Neural cell (in vitro differentiated cells): ENCODE measurements at regions not wholly inside any gene's neighbourhood (a gene's known extent, or its start where the extent isn't known, plus 50 kb on each side); places are given as distances from the start of the nearest gene placed in this dataset.

ENCODE experiments used
- H2AFZ ChIP-seq: fragments of 200-600, 300-800 bp; sonication (generic), shearing (Covaris generic); 2 replicates; pipeline ENCODE4 v1.6.0; 2014; ENCODE audit warnings: low read depth, mild to moderate bottlenecking, antibody characterized with exemption, low read length, moderate library complexity
- H3F3A ChIP-seq: fragments of 200-600 bp; shearing (Covaris generic); 2 replicates; pipeline ENCODE4 v1.6.1; 2016; ENCODE audit warnings: mild to moderate bottlenecking, moderate library complexity, mixed read lengths, antibody characterized with exemption, low read length; ENCODE audit not compliant: insufficient read depth, poor library complexity, severe bottlenecking
- H3K27ac ChIP-seq: fragments of 200-600, 300-800 bp; sonication (generic), shearing (Covaris generic); 2 replicates; pipeline ENCODE4 v1.5.1; 2014; ENCODE audit warnings: mild to moderate bottlenecking, low read length, moderate library complexity
- H3K27me3 ChIP-seq: fragments of 300-800, 200-600 bp; sonication (generic), shearing (Covaris generic); 2 replicates; pipeline ENCODE4 v1.6.0; 2014; ENCODE audit warnings: mild to moderate bottlenecking, low read depth, low read length, moderate library complexity; ENCODE audit not compliant: insufficient read depth
- H3K36me3 ChIP-seq: fragments of 300-800, 200-600 bp; sonication (generic), shearing (Covaris generic); 2 replicates; pipeline ENCODE4 v1.5.1; 2014; ENCODE audit warnings: mild to moderate bottlenecking, antibody characterized with exemption, low read length, moderate library complexity; ENCODE audit not compliant: insufficient read depth
- H3K4me2 ChIP-seq: fragments of 300-800, 200-600 bp; sonication (generic), shearing (Covaris generic); 2 replicates; pipeline ENCODE4 v1.6.0; 2014; ENCODE audit warnings: mild to moderate bottlenecking, low read length
- H3K4me3 ChIP-seq: fragments of 300-800, 200-600 bp; sonication (generic), shearing (Covaris generic); 2 replicates; pipeline ENCODE4 v1.5.1; 2014; ENCODE audit warnings: mild to moderate bottlenecking, low read length, moderate library complexity
- H3K79me2 ChIP-seq: fragments of 200-600 bp; shearing (Covaris generic); replicated peaks from 2 replicates; pipeline ENCODE4 v1.6.0; 2014; ENCODE audit warnings: mild to moderate bottlenecking, low read length, moderate library complexity; ENCODE audit not compliant: insufficient read depth
- H3K9ac ChIP-seq: fragments of 300-800, 200-600 bp; sonication (generic), shearing (Covaris generic); 2 replicates; pipeline ENCODE4 v1.6.1; 2016; ENCODE audit warnings: mild to moderate bottlenecking, low read length, mixed read lengths
- H3K9me2 ChIP-seq: fragments of 200-600 bp; shearing (Covaris generic); 2 replicates; pipeline ENCODE4 v1.6.1; 2016; ENCODE audit warnings: mild to moderate bottlenecking, low read length, mixed read lengths; ENCODE audit not compliant: insufficient read depth
- H3K9me3 ChIP-seq: fragments of 200-600, 300-800 bp; sonication (generic), shearing (Covaris generic); 2 replicates; pipeline ENCODE4 v1.6.1; 2016; ENCODE audit warnings: mild to moderate bottlenecking, mixed run types, low read length, moderate library complexity, mixed read lengths
- H4K20me1 ChIP-seq: fragments of 200-600 bp; shearing (Covaris generic); 2 replicates; pipeline ENCODE4 v1.6.1; 2016; ENCODE audit warnings: mild to moderate bottlenecking, mixed run types; ENCODE audit not compliant: insufficient read depth
- EP300 ChIP-seq: fragments of 450-650 bp; conservative IDR thresholded peaks from 2 replicates; pipeline ENCODE4 v1.6.1; 2014; ENCODE audit warnings: antibody characterized with exemption, mild to moderate bottlenecking, moderate library complexity; ENCODE audit not compliant: poor library complexity, severe bottlenecking
- EZH2 ChIP-seq: fragments of 200-600, 300-800 bp; shearing (Covaris generic), sonication (generic); IDR thresholded peaks from 2 replicates; pipeline ENCODE4 v1.6.1; 2014; ENCODE audit warnings: antibody characterized with exemption, low read length, borderline replicate concordance, mild to moderate bottlenecking; ENCODE audit not compliant: insufficient read depth, poor library complexity, severe bottlenecking
- MXI1 ChIP-seq: fragments of 450-650 bp; conservative IDR thresholded peaks from 2 replicates; pipeline ENCODE4 v1.6.1; 2014; ENCODE audit warnings: antibody characterized with exemption, mild to moderate bottlenecking; ENCODE audit not compliant: poor library complexity, severe bottlenecking
- POLR2AphosphoS5 ChIP-seq: IDR thresholded peaks from 2 replicates; pipeline ENCODE4 v1.6.1; 2012
- RAD21 ChIP-seq: fragments of 450-650 bp; conservative IDR thresholded peaks from 2 replicates; pipeline ENCODE4 v1.6.1; 2014; ENCODE audit warnings: antibody characterized with exemption, mild to moderate bottlenecking, moderate library complexity
- SMC3 ChIP-seq: fragments of 450-650 bp; conservative IDR thresholded peaks from 2 replicates; pipeline ENCODE4 v1.6.1; 2014; ENCODE audit warnings: antibody characterized with exemption, mild to moderate bottlenecking, moderate library complexity; ENCODE audit not compliant: poor library complexity
- TAF1 ChIP-seq: IDR thresholded peaks from 2 replicates; pipeline ENCODE4 v1.6.1; 2012; ENCODE audit warnings: low read depth
- TF ChIP-seq, protein P1 (sequence below): IDR thresholded peaks from 2 replicates; pipeline ENCODE4 v1.6.1; 2012; ENCODE audit warnings: borderline replicate concordance
- TF ChIP-seq, protein P2 (sequence below): fragments of 450-650 bp; IDR thresholded peaks from 2 replicates; pipeline ENCODE4 v1.5.1; 2014; ENCODE audit warnings: antibody characterized with exemption, mild to moderate bottlenecking, moderate library complexity; ENCODE audit not compliant: poor library complexity, severe bottlenecking

DNA sequence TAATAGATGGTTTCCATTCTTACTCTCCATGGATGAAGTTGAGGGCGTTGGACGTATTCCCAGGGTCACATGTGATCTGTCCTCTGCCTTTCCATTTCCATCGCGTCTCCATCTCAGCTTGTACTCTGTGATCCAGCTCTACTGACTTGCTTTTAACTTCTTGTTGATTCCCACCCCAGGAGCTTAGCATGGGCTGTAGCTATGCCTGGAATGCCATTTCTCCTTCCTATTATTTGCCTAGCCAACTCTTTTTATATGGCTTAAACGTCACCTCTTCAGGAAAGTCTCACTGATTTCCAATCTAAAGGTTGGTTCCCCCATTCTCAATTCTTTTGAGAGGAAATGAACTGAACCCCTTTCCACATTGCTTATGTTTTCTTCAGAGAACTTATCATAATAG, 475.9 kb downstream of the XYLT1 start:
- Histone ChIP-seq H3K4me3 (no peak overlapping the region), H3K27ac (no peak overlapping the region), H4K20me1 (no peaks in the 10 kb centered on the region), H3K9me3 (no peaks in the 10 kb centered on the region), H3K9ac (no peak overlapping the region), H3K79me2 (no peaks in the 10 kb centered on the region), H3K36me3 (no peaks in the 10 kb centered on the region), H3K27me3 (no peaks in the 10 kb centered on the region), H3K9me2 (no peaks in the 10 kb centered on the region), H3F3A (no peaks in the 10 kb centered on the region), H2AFZ (no peak overlapping the region), H3K4me2 (no peak overlapping the region)
- TF ChIP-seq EZH2 (no peak), EP300 (no peak), RAD21 (no peak), SMC3 (no peak), POLR2AphosphoS5 (no peak)
- TF ChIP-seq, protein P1, sequence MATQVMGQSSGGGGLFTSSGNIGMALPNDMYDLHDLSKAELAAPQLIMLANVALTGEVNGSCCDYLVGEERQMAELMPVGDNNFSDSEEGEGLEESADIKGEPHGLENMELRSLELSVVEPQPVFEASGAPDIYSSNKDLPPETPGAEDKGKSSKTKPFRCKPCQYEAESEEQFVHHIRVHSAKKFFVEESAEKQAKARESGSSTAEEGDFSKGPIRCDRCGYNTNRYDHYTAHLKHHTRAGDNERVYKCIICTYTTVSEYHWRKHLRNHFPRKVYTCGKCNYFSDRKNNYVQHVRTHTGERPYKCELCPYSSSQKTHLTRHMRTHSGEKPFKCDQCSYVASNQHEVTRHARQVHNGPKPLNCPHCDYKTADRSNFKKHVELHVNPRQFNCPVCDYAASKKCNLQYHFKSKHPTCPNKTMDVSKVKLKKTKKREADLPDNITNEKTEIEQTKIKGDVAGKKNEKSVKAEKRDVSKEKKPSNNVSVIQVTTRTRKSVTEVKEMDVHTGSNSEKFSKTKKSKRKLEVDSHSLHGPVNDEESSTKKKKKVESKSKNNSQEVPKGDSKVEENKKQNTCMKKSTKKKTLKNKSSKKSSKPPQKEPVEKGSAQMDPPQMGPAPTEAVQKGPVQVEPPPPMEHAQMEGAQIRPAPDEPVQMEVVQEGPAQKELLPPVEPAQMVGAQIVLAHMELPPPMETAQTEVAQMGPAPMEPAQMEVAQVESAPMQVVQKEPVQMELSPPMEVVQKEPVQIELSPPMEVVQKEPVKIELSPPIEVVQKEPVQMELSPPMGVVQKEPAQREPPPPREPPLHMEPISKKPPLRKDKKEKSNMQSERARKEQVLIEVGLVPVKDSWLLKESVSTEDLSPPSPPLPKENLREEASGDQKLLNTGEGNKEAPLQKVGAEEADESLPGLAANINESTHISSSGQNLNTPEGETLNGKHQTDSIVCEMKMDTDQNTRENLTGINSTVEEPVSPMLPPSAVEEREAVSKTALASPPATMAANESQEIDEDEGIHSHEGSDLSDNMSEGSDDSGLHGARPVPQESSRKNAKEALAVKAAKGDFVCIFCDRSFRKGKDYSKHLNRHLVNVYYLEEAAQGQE: no peak

DNA sequence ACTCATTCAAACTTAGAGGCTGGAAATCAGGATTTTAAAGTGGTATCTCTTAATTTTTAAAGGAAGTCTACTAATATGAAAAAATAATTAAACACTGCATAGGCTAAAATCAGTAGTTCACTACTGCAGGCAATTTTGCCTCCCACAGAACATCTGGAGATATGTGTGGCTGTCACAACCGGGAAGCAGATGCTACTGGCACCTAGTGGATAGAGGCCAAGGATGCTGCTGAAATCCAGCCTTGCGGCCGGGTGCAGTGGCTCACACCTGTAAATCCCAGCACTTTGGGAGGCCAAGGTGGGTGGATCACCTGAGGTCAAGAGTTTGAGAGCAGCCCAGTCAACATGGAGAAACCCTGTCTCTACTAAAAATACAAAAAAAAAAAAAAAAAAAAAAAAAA, 473.9 kb downstream of the XYLT1 start:
- no peaks in the 10 kb centered on the region for H3K9me2 ChIP-seq
- TF ChIP-seq SMC3 (no peak), EZH2 (no peak), TAF1 (no peak)
- TF ChIP-seq, protein P2, sequence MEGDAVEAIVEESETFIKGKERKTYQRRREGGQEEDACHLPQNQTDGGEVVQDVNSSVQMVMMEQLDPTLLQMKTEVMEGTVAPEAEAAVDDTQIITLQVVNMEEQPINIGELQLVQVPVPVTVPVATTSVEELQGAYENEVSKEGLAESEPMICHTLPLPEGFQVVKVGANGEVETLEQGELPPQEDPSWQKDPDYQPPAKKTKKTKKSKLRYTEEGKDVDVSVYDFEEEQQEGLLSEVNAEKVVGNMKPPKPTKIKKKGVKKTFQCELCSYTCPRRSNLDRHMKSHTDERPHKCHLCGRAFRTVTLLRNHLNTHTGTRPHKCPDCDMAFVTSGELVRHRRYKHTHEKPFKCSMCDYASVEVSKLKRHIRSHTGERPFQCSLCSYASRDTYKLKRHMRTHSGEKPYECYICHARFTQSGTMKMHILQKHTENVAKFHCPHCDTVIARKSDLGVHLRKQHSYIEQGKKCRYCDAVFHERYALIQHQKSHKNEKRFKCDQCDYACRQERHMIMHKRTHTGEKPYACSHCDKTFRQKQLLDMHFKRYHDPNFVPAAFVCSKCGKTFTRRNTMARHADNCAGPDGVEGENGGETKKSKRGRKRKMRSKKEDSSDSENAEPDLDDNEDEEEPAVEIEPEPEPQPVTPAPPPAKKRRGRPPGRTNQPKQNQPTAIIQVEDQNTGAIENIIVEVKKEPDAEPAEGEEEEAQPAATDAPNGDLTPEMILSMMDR: no peak

DNA sequence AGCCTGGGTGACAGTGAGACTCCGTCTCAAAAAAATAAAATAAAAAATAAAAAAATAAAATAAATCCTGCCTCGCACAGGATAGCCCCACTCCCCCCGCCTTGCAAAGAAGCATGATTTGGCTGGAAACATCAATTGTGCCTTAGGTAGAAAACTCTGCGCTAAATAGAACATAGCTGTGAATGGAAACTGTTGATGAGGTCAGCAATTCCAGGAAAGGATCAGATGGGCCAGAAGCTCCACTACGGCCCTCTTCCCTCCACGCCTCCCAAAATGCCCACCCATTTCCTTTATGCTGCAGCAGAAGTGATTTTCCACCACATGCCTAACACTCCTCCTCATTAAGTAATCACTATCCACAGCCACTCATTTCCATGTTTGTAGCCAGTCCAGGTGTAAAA, 473.4 kb downstream of the XYLT1 start:
- Histone ChIP-seq H3K4me3 (no peak overlapping the region), H3K27me3 (no peaks in the 10 kb centered on the region), H3K9me2 (no peaks in the 10 kb centered on the region), H3K27ac (no peak overlapping the region), H2AFZ (no peak overlapping the region), H4K20me1 (no peaks in the 10 kb centered on the region), H3K9ac (no peak overlapping the region), H3K9me3 (no peaks in the 10 kb centered on the region), H3K36me3 (no peaks in the 10 kb centered on the region), H3F3A (no peaks in the 10 kb centered on the region), H3K4me2 (no peak overlapping the region), H3K79me2 (no peaks in the 10 kb centered on the region)
- TF ChIP-seq MXI1: no peak
- no peak for TF ChIP-seq RAD21
- TF ChIP-seq, protein P1: no peak
- TF ChIP-seq TAF1: no peak
- no peak for TF ChIP-seq SMC3
- TF ChIP-seq, protein P2: no peak
- TF ChIP-seq POLR2AphosphoS5: no peak
- TF ChIP-seq EP300: no peak
- no peak for TF ChIP-seq EZH2

More for the DNA sequence above, 473.9 kb downstream of the XYLT1 start:
- Histone ChIP-seq H3F3A (no peaks in the 10 kb centered on the region), H3K9ac (no peak overlapping the region), H3K4me2 (no peak overlapping the region), H3K4me3 (no peak overlapping the region), H4K20me1 (no peaks in the 10 kb centered on the region), H3K79me2 (no peaks in the 10 kb centered on the region), H3K36me3 (no peaks in the 10 kb centered on the region), H3K9me3 (no peaks in the 10 kb centered on the region), H3K27ac (no peak overlapping the region), H2AFZ (no peak overlapping the region), H3K27me3 (no peaks in the 10 kb centered on the region)
